ENCODE measurements at regions not wholly inside any gene's neighbourhood (a gene's known extent, or its start where the extent isn't known, plus 50 kb on each side); places are given as distances from the start of the nearest gene placed in this dataset.

GRCh38 chr6:134510920-134511319 is 193.0 kb upstream of the SGK1 start (continued):
- TF ChIP-seq CHD7 (IDR thresholded peaks at IDR 0.05; ENCODE audit: insufficient replicate concordance, low read length): no peak
- TF ChIP-seq RNF2 (IDR thresholded peaks at IDR 0.05; ENCODE audit: borderline replicate concordance, low read depth, low read length, missing control alignments, poor library complexity, severe bottlenecking): no peak
- TF ChIP-seq BCL11A (IDR thresholded peaks at IDR 0.05; ENCODE audit: low read depth in 2 of 2, low read length in 2 of 2): no peak
- no peak for TF ChIP-seq SP1 (IDR thresholded peaks at IDR 0.05; ENCODE audit: low read depth, low read length)
- no peak for TF ChIP-seq ATF2 (IDR thresholded peaks at IDR 0.05; ENCODE audit: low read length)
- no peak for TF ChIP-seq SIX5 (IDR thresholded peaks at IDR 0.05; ENCODE audit: low read depth, low read length)
- TF ChIP-seq MAFK (IDR thresholded peaks at IDR 0.05; ENCODE audit: low read depth, low read length): no peak
- no peak for TF ChIP-seq CHD2 (IDR thresholded peaks at IDR 0.05; ENCODE audit: low read length)
- no peak for TF ChIP-seq EZH2 (IDR thresholded peaks at IDR 0.05; ENCODE audit: low read depth, low read length, severe bottlenecking)
- no peak for TF ChIP-seq SP2 (IDR thresholded peaks at IDR 0.05; ENCODE audit: low read length)
